Sciatic nerve (tissue), 2 donors: ENCODE measurements at regions not wholly inside any gene's neighbourhood (a gene's known extent, or its start where the extent isn't known, plus 50 kb on each side); places are given as distances from the start of the nearest gene placed in this dataset.

Experiments
- ATAC-seq: fragments of 200-7000 bp; cut with Tn5 transposase; one replicate; pipeline ENCODE4 v1.9.1; 2020; ENCODE audit warnings: mild to moderate bottlenecking, moderate library complexity
- DNase-seq: peaks from one replicate; pipeline ENCODE4 v3.0.0-alpha.2; 2020; ENCODE audit warnings: low spot score
- intact Hi-C: fragments of 100-400 bp; cut with DNase I; formaldehyde crosslinking; loops from one replicate; pipeline ENCODE4 v1.14.2; 2022
- donor health status: DM: no; HTN: no; CAD: no.
- donor health status: DM: no; HTN: no; CAD: no.

GRCh38 chr5:3006961-3007551 is 255.6 kb upstream of the IRX2 start:
- ATAC-seq (no peak), DNase-seq (no peak)
- intact Hi-C loops = no loop called here

- DNase-seq (no peak), ATAC-seq (no peak)
- intact Hi-C loops = no loop called here
Measured at GRCh38 chr5:3006526-3006925, 255.0 kb upstream of the IRX2 start.

GRCh38 chr5:3004361-3005080 is 253.0 kb upstream of the IRX2 start:
- intact Hi-C loops = no loop called here
- no peak for ATAC-seq
- no peak for DNase-seq

- ATAC-seq (no peak), DNase-seq (no peak)
- intact Hi-C loops = loop anchor here (2.0 kb wide), 1 partner anchor 61 kb away; no protein-coding TSS in a partner anchor
Measured at GRCh38 chr5:3002230-3002629, 250.8 kb upstream of the IRX2 start.

GRCh38 chr5:3000631-3001030 is 249.2 kb upstream of the IRX2 start:
- ATAC-seq (no peak), DNase-seq (no peak)
- intact Hi-C loops = no loop called here

GRCh38 chr5:2999926-3000325 is 248.4 kb upstream of the IRX2 start:
- ATAC-seq = no peak
- no peak for DNase-seq
- intact Hi-C loops = no loop called here

- ATAC-seq = no peak
- intact Hi-C loops = no loop called here
- DNase-seq = no peak
Measured at GRCh38 chr5:2998106-2998505, 246.6 kb upstream of the IRX2 start.

- intact Hi-C loops = no loop called here
- DNase-seq = no peak
- ATAC-seq = no peak
Measured at GRCh38 chr5:2997179-2997578, 245.7 kb upstream of the IRX2 start.

GRCh38 chr5:2996687-2997086 is 245.2 kb upstream of the IRX2 start:
- intact Hi-C loops = no loop called here
- no peak for ATAC-seq
- no peak for DNase-seq

GRCh38 chr5:2996248-2996647 is 244.8 kb upstream of the IRX2 start:
- intact Hi-C loops = no loop called here
- no peak for ATAC-seq
- DNase-seq = no peak

GRCh38 chr5:2995667-2996066 is 244.2 kb upstream of the IRX2 start:
- no peak for ATAC-seq

GRCh38 chr5:2995035-2995434 is 243.6 kb upstream of the IRX2 start:
- no peak for DNase-seq
- no peak for ATAC-seq
- intact Hi-C loops = no loop called here

More at GRCh38 chr5:2995667-2996066, 244.2 kb upstream of the IRX2 start:
- intact Hi-C loops = no loop called here
- no peak for DNase-seq

- intact Hi-C loops = no loop called here
- no peak for DNase-seq
- no peak for ATAC-seq
Measured at GRCh38 chr5:2993771-2994170, 242.3 kb upstream of the IRX2 start.

GRCh38 chr5:2993301-2993700 is 241.8 kb upstream of the IRX2 start:
- intact Hi-C loops = no loop called here
- DNase-seq = no peak
- no peak for ATAC-seq

GRCh38 chr5:2992806-2993205 is 241.3 kb upstream of the IRX2 start:
- ATAC-seq = no peak
- no peak for DNase-seq
- intact Hi-C loops = no loop called here

GRCh38 chr5:2991884-2992283 is 240.4 kb upstream of the IRX2 start:
- no peak for ATAC-seq
- intact Hi-C loops = no loop called here
- no peak for DNase-seq

- ATAC-seq = no peak
- intact Hi-C loops = no loop called here
- DNase-seq = no peak
Measured at GRCh38 chr5:2989517-2989916, 238.0 kb upstream of the IRX2 start.

GRCh38 chr5:2986301-2986700 is 234.8 kb upstream of the IRX2 start:
- ATAC-seq (no peak), DNase-seq (no peak)
- intact Hi-C loops = no loop called here

- intact Hi-C loops = no loop called here
- no peak for DNase-seq
- no peak for ATAC-seq
Measured at GRCh38 chr5:2985718-2986117, 234.2 kb upstream of the IRX2 start.

GRCh38 chr5:2983583-2984300 is 232.3 kb upstream of the IRX2 start:
- no peak for ATAC-seq
- intact Hi-C loops = no loop called here
- DNase-seq = no peak
